HCT116 (cell line): ENCODE measurements at regions not wholly inside any gene's neighbourhood (a gene's known extent, or its start where the extent isn't known, plus 50 kb on each side); places are given as distances from the start of the nearest gene placed in this dataset.

ENCODE experiments used
- ATAC-seq: fragments of 200-7000 bp; cut with Tn5 transposase; 2 replicates; pipeline ENCODE4 v1.9.1; 2020; ENCODE audit warnings: mild to moderate bottlenecking, moderate library complexity
- BruUV-seq: library from RNA; stranded (reverse); fragments of 400-500 nt; replicated peaks from 2 replicates; lab custom pipeline; 2021; lab: Mats Ljungman, UMichigan
- CTCF ChIA-PET: fragments of 300-600 bp; sonication (Branson Sonifier 250); formaldehyde crosslinking; loops from one replicate; lab custom pipeline; 2021; ENCODE audit warnings: antibody characterized with exemption; lab: Charles Lee
- POLR2A ChIA-PET: fragments of 300-600, 350-600 bp; sonication (Branson Sonifier 250); formaldehyde crosslinking; loops from one replicate; lab custom pipeline; 2021; ENCODE audit warnings: antibody characterized with exemption; lab: Charles Lee
- RAD21 ChIA-PET, 2 experiments: fragments of 300-600 bp; sonication (Branson Sonifier 250); formaldehyde crosslinking; loops; one replicate each; lab custom pipeline; 2023; ENCODE audit warnings: low total read pairs in 2 of 2; ENCODE audit not compliant: uncharacterized antibody in 2 of 2, unreplicated experiment in 2 of 2, low non-redundant PET in 1 of 2; lab: Charles Lee
- DNase-seq: peaks from one replicate; pipeline ENCODE4 v3.0.0-alpha.2; 2010; ENCODE audit warnings: low read depth, low spot score
- H2AFZ ChIP-seq: fragments of 200-600 bp; shearing (Covaris generic), sonication (generic); 2 replicates; pipeline ENCODE4 v1.6.1; 2017; ENCODE audit warnings: low read depth, mixed run types, mixed read lengths, antibody characterized with exemption, low read length; ENCODE audit not compliant: poor library complexity, severe bottlenecking
- H3K27ac ChIP-seq: 2 replicates; pipeline ENCODE4 v1.5.1; 2012; ENCODE audit warnings: low read depth, low read length
- H3K27me3 ChIP-seq: fragments of 200-600 bp; sonication (generic); 2 replicates; pipeline ENCODE4 v1.6.1; 2016; ENCODE audit warnings: mixed run types, low read length, mixed read lengths; ENCODE audit not compliant: insufficient read depth
- H3K36me3 ChIP-seq, 2 experiments: fragments of 200-500 bp in 1 of 2; fragments of 200-600 bp in 1 of 2; sonication (Bioruptor generic) in 1 of 2; sonication (generic) in 1 of 2; 2 replicates each; pipeline versions ENCODE4 v1.5.1 to v1.6.1; 2014 to 2016; ENCODE audit warnings: low read length in 2 of 2, inconsistent platforms in 1 of 2, mixed read lengths in 1 of 2, mixed run types in 1 of 2; ENCODE audit not compliant: insufficient read depth in 2 of 2, control insufficient read depth in 1 of 2
- H3K4me1 ChIP-seq, 2 experiments: fragments of 200-600 bp in 1 of 2; sonication (generic) in 1 of 2; 2 replicates each; pipeline versions ENCODE4 v1.5.1 to v1.6.1; 2012 to 2017; ENCODE audit warnings: low read length in 2 of 2, inconsistent platforms in 1 of 2, mild to moderate bottlenecking in 1 of 2, mixed read lengths in 1 of 2, mixed run types in 1 of 2, moderate library complexity in 1 of 2; ENCODE audit not compliant: insufficient read depth in 2 of 2, control insufficient read depth in 1 of 2
- H3K4me2 ChIP-seq: fragments of 200-600 bp; sonication (generic); 2 replicates; pipeline ENCODE4 v1.6.1; 2017; ENCODE audit warnings: mixed run types, low read length, mixed read lengths
- H3K4me3 ChIP-seq, 2 experiments: fragments of 200-600 bp in 1 of 2; sonication (generic) in 1 of 2; replicated peaks in 1 of 2; 2 replicates each; pipeline ENCODE4 v1.5.1; 2011 to 2016; ENCODE audit warnings: low read length in 2 of 2, control low read depth in 1 of 2, low read depth in 1 of 2, mild to moderate bottlenecking in 1 of 2, mixed read lengths in 1 of 2, mixed run types in 1 of 2
- H3K79me2 ChIP-seq: fragments of 200-600 bp; sonication (generic); 2 replicates; pipeline ENCODE4 v1.6.1; 2017; ENCODE audit warnings: mild to moderate bottlenecking, mixed run types, low read length, moderate library complexity, mixed read lengths; ENCODE audit not compliant: insufficient read depth
- H3K9ac ChIP-seq: fragments of 200-600 bp; sonication (generic); 2 replicates; pipeline ENCODE4 v1.6.1; 2016; ENCODE audit warnings: low read length, mixed read lengths
- H3K9me2 ChIP-seq: fragments of 200-600 bp; sonication (generic), shearing (Covaris generic); 2 replicates; pipeline ENCODE4 v1.6.1; 2017; ENCODE audit warnings: mixed run types, mild to moderate bottlenecking, moderate library complexity; ENCODE audit not compliant: insufficient read depth
- H3K9me3 ChIP-seq, 2 experiments: fragments of 200-500 bp in 1 of 2; fragments of 200-600 bp in 1 of 2; sonication (Bioruptor generic) in 1 of 2; sonication (generic) in 1 of 2; 2 replicates each; pipeline ENCODE4 v1.6.1; 2014 to 2017; ENCODE audit warnings: low read length in 2 of 2, mixed read lengths in 2 of 2, inconsistent platforms in 1 of 2, low read depth in 1 of 2, mild to moderate bottlenecking in 1 of 2, mixed run types in 1 of 2, moderate library complexity in 1 of 2; ENCODE audit not compliant: control insufficient read depth in 1 of 2, insufficient read depth in 1 of 2
- H4K20me1 ChIP-seq: fragments of 200-600 bp; sonication (generic), shearing (Covaris generic); 2 replicates; pipeline ENCODE4 v1.6.1; 2017; ENCODE audit warnings: mixed run types, mild to moderate bottlenecking, moderate library complexity; ENCODE audit not compliant: insufficient read depth
- CBX3 ChIP-seq: IDR thresholded peaks from 2 replicates; pipeline ENCODE4 v1.6.1; 2012; ENCODE audit warnings: low read depth
- CEBPB ChIP-seq: IDR thresholded peaks from 2 replicates; pipeline ENCODE4 v1.6.1; 2012; ENCODE audit warnings: low read depth
- EGR1 ChIP-seq: IDR thresholded peaks from 2 replicates; pipeline ENCODE4 v1.6.1; 2012; ENCODE audit warnings: low read depth
- ELF1 ChIP-seq: IDR thresholded peaks from 2 replicates; pipeline ENCODE4 v1.6.1; 2012; ENCODE audit warnings: low read depth, borderline replicate concordance
- EZH2 ChIP-seq: fragments of 200-600 bp; sonication (generic); IDR thresholded peaks from 2 replicates; pipeline ENCODE4 v1.6.1; 2017; ENCODE audit warnings: antibody characterized with exemption, mixed run types
- FOSL1 ChIP-seq: IDR thresholded peaks from 2 replicates; pipeline ENCODE4 v1.6.1; 2012; ENCODE audit warnings: low read depth
- JUND ChIP-seq: IDR thresholded peaks from 2 replicates; pipeline ENCODE4 v1.6.1; 2012
- POLR2A ChIP-seq: IDR thresholded peaks from 2 replicates; pipeline ENCODE4 v1.7.0; 2011; ENCODE audit warnings: borderline replicate concordance; ENCODE audit not compliant: insufficient read depth, insufficient read length; ENCODE audit errors: extremely low read depth
- POLR2AphosphoS5 ChIP-seq: IDR thresholded peaks from 2 replicates; pipeline ENCODE4 v1.6.1; 2011; ENCODE audit warnings: mild to moderate bottlenecking, low read depth, low read length, moderate library complexity
- RAD21 ChIP-seq: IDR thresholded peaks from 2 replicates; pipeline ENCODE4 v1.6.1; 2012; ENCODE audit warnings: low read depth, mild to moderate bottlenecking
- SIN3A ChIP-seq: IDR thresholded peaks from 2 replicates; pipeline ENCODE4 v1.6.1; 2012; ENCODE audit warnings: low read depth
- SRF ChIP-seq: IDR thresholded peaks from 2 replicates; pipeline ENCODE4 v1.6.1; 2012; ENCODE audit warnings: low read depth
- YY1 ChIP-seq: IDR thresholded peaks from 2 replicates; pipeline ENCODE4 v1.6.1; 2011; ENCODE audit warnings: low read length, low read depth, moderate library complexity, mild to moderate bottlenecking; ENCODE audit not compliant: insufficient replicate concordance; ENCODE audit errors: extremely low read depth
- intact Hi-C: fragments of 100-400 bp; cut with micrococcal nuclease; formaldehyde crosslinking; loops from 2 replicates; pipeline ENCODE4 v1.10.0; 2022
- TF ChIP-seq, protein P1 (sequence below): IDR thresholded peaks from 2 replicates; pipeline ENCODE4 v1.6.1; 2011; ENCODE audit warnings: mild to moderate bottlenecking, low read length, moderate library complexity; ENCODE audit not compliant: insufficient replicate concordance; ENCODE audit errors: extremely low read depth
- TF ChIP-seq, protein P2 (sequence below), 3 experiments: fragments of 200-600 bp in 1 of 3; sonication (generic) in 1 of 3; IDR thresholded peaks in 2 of 3; conservative IDR thresholded peaks in 1 of 3; 2 replicates each; pipeline ENCODE4 v1.5.1; 2012 to 2017; ENCODE audit warnings: low read depth in 2 of 3, low read length in 2 of 3, antibody characterized with exemption in 1 of 3, borderline replicate concordance in 1 of 3, control low read depth in 1 of 3, mild to moderate bottlenecking in 1 of 3, mixed read lengths in 1 of 3, mixed run types in 1 of 3, moderate library complexity in 1 of 3; ENCODE audit not compliant: insufficient read depth in 1 of 3

- Histone ChIP-seq H2AFZ (no peak overlapping the region), H3K4me1 (no peaks in the 10 kb centered on the region), H3K9ac (no peak overlapping the region), H3K27me3 (no peaks in the 10 kb centered on the region), H3K9me3 (no peaks in the 10 kb centered on the region), H3K4me2 (no peak overlapping the region), H3K36me3 (no peaks in the 10 kb centered on the region), H3K4me3 (no peak overlapping the region), H3K9me2 (no peaks in the 10 kb centered on the region), H3K27ac (no peak overlapping the region), H3K79me2 (no peaks in the 10 kb centered on the region), H4K20me1 (no peaks in the 10 kb centered on the region)
- POLR2A ChIA-PET, result no interaction called here
- intact Hi-C loops, result no loop called here
- ATAC-seq (no peak), DNase-seq (no peak)
- BruUV-seq, result no TSS peak
- TF ChIP-seq, protein P1, sequence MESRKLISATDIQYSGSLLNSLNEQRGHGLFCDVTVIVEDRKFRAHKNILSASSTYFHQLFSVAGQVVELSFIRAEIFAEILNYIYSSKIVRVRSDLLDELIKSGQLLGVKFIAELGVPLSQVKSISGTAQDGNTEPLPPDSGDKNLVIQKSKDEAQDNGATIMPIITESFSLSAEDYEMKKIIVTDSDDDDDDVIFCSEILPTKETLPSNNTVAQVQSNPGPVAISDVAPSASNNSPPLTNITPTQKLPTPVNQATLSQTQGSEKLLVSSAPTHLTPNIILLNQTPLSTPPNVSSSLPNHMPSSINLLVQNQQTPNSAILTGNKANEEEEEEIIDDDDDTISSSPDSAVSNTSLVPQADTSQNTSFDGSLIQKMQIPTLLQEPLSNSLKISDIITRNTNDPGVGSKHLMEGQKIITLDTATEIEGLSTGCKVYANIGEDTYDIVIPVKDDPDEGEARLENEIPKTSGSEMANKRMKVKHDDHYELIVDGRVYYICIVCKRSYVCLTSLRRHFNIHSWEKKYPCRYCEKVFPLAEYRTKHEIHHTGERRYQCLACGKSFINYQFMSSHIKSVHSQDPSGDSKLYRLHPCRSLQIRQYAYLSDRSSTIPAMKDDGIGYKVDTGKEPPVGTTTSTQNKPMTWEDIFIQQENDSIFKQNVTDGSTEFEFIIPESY, result no peak
- no peak for TF ChIP-seq ELF1
- RAD21 ChIA-PET, result no interaction called here
- CTCF ChIA-PET, result no interaction called here
Measured at GRCh38 chr4:126750723-126751122, 882.0 kb upstream of the INTU start.

DNA sequence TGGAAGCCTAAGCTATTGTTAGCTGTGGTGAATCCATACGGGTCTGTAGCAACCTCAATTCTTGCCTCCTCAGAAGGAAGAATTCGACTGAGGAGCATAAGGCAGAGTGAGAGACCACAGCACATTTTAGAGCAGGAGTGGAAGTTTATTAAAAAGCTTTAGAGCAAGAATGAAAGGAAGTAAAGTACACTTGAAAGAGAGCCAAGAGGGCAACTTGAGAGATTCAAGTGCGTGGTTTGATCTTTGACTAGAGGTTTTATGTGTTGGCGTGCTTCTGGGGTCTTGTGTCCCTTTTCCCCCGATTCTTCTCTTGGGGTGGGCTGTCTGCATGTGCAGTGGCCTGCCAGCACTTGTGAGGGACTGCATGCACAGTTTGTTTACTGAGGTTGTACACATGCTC is 880.6 kb upstream of the INTU start:
- Histone ChIP-seq H3K9ac (no peak overlapping the region), H3K27me3 (no peaks in the 10 kb centered on the region), H3K27ac (no peak overlapping the region), H4K20me1 (no peaks in the 10 kb centered on the region), H3K36me3 (no peaks in the 10 kb centered on the region), H3K9me3 (no peaks in the 10 kb centered on the region), H3K4me2 (no peak overlapping the region), H3K9me2 (no peaks in the 10 kb centered on the region), H3K4me1 (no peaks in the 10 kb centered on the region), H3K4me3 (no peak overlapping the region), H3K79me2 (no peaks in the 10 kb centered on the region), H2AFZ (no peak overlapping the region)
- RAD21 ChIA-PET, result no interaction called here
- TF ChIP-seq YY1 (no peak), EGR1 (no peak), RAD21 (no peak), FOSL1 (no peak), CBX3 (no peak), SIN3A (no peak), POLR2AphosphoS5 (no peak), JUND (no peak), SRF (no peak), POLR2A (no peak), CEBPB (no peak), EZH2 (no peak)
- TF ChIP-seq, protein P1, result no peak
- TF ChIP-seq, protein P2, sequence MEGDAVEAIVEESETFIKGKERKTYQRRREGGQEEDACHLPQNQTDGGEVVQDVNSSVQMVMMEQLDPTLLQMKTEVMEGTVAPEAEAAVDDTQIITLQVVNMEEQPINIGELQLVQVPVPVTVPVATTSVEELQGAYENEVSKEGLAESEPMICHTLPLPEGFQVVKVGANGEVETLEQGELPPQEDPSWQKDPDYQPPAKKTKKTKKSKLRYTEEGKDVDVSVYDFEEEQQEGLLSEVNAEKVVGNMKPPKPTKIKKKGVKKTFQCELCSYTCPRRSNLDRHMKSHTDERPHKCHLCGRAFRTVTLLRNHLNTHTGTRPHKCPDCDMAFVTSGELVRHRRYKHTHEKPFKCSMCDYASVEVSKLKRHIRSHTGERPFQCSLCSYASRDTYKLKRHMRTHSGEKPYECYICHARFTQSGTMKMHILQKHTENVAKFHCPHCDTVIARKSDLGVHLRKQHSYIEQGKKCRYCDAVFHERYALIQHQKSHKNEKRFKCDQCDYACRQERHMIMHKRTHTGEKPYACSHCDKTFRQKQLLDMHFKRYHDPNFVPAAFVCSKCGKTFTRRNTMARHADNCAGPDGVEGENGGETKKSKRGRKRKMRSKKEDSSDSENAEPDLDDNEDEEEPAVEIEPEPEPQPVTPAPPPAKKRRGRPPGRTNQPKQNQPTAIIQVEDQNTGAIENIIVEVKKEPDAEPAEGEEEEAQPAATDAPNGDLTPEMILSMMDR (IDR thresholded peaks at IDR 0.05 in 2 of 3, conservative IDR thresholded peaks at IDR 0.05 in 1 of 3; ENCODE audit: borderline replicate concordance in 1 of 3, insufficient read depth in 1 of 3, low read depth in 2 of 3, low read length in 2 of 3), result no peak
- ATAC-seq (no peak), DNase-seq (no peak)
- CTCF ChIA-PET, result no interaction called here
- POLR2A ChIA-PET, result no interaction called here
- BruUV-seq, result no TSS peak
- intact Hi-C loops, result no loop called here
